ENCODE measurements at regions not wholly inside any gene's neighbourhood (a gene's known extent, or its start where the extent isn't known, plus 50 kb on each side); places are given as distances from the start of the nearest gene placed in this dataset.

DNA sequence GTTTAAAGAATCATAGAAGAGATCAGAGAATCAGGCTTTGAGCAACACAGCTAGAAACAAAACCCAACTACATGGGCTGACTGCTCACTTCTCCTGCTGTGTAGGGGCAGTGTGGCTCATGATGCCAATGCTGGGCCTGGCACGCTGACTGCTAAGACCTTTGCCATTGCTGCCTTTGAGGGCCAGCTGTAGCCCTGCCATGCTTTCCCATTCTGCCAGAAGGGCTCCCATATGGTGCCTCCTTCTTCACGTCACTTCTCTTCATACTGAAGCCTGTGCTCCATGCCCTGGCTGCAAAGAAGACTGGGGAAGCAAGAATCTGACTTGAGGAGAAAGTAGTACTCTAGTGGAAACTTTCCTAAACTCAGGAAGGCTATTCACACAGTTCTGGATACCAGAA lies 232.9 kb downstream of the UTP18 start:
- no peak for TF ChIP-seq TAF1 (IDR thresholded peaks at IDR 0.05; ENCODE audit: borderline replicate concordance, insufficient read depth, low read length)
- TF ChIP-seq, protein P1, sequence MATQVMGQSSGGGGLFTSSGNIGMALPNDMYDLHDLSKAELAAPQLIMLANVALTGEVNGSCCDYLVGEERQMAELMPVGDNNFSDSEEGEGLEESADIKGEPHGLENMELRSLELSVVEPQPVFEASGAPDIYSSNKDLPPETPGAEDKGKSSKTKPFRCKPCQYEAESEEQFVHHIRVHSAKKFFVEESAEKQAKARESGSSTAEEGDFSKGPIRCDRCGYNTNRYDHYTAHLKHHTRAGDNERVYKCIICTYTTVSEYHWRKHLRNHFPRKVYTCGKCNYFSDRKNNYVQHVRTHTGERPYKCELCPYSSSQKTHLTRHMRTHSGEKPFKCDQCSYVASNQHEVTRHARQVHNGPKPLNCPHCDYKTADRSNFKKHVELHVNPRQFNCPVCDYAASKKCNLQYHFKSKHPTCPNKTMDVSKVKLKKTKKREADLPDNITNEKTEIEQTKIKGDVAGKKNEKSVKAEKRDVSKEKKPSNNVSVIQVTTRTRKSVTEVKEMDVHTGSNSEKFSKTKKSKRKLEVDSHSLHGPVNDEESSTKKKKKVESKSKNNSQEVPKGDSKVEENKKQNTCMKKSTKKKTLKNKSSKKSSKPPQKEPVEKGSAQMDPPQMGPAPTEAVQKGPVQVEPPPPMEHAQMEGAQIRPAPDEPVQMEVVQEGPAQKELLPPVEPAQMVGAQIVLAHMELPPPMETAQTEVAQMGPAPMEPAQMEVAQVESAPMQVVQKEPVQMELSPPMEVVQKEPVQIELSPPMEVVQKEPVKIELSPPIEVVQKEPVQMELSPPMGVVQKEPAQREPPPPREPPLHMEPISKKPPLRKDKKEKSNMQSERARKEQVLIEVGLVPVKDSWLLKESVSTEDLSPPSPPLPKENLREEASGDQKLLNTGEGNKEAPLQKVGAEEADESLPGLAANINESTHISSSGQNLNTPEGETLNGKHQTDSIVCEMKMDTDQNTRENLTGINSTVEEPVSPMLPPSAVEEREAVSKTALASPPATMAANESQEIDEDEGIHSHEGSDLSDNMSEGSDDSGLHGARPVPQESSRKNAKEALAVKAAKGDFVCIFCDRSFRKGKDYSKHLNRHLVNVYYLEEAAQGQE (IDR thresholded peaks at IDR 0.05; ENCODE audit: insufficient read depth in 1 of 2, low read depth in 2 of 2, low read length in 2 of 2): no peak
